Uterus (tissue), 2 donors: ENCODE measurements at regions not wholly inside any gene's neighbourhood (a gene's known extent, or its start where the extent isn't known, plus 50 kb on each side); places are given as distances from the start of the nearest gene placed in this dataset.

ENCODE experiments used
- CTCF ChIP-seq, 4 experiments: fragments of 200-600 bp in 2 of 4; fragments of 450-650 bp in 2 of 4; sonication (generic) in 2 of 4; IDR thresholded peaks; one replicate each; pipeline ENCODE4 v1.5.1; 2016 to 2019; ENCODE audit warnings: antibody characterized with exemption in 4 of 4, mild to moderate bottlenecking in 2 of 4, moderate library complexity in 1 of 4
- POLR2A ChIP-seq, 2 donors: fragments of 450-650 bp; IDR thresholded peaks; one replicate each; pipeline ENCODE4 v1.6.1; 2016; ENCODE audit warnings: antibody characterized with exemption in 2 of 2, mild to moderate bottlenecking in 1 of 2, moderate library complexity in 1 of 2

GRCh38 chr6:21527731-21528130 is 65.8 kb upstream of the SOX4 start:
- TF ChIP-seq CTCF (IDR thresholded peaks at IDR 0.05) (no peak), POLR2A (IDR thresholded peaks at IDR 0.05) (no peak)
